MCF 10A (cell line): ENCODE measurements at regions not wholly inside any gene's neighbourhood (a gene's known extent, or its start where the extent isn't known, plus 50 kb on each side); places are given as distances from the start of the nearest gene placed in this dataset.
"Not testable (repeated sequence)": the region's sequence is repeated elsewhere in the genome, so short reads cannot be mapped to it uniquely, and the experiment has no call there.

ENCODE experiments used
- BruUV-seq: library from RNA; stranded (reverse); fragments of 400-500 nt; replicated peaks from 2 replicates; lab custom pipeline; 2021; lab: Mats Ljungman, UMichigan
- CTCF ChIA-PET: fragments of 300-600 bp; sonication (Branson Sonifier 250); formaldehyde crosslinking; extraction: SDS; loops from one replicate; lab custom pipeline; 2021; ENCODE audit warnings: antibody characterized with exemption, inconsistent platforms; lab: Yijun Ruan, JAX
- POLR2A ChIA-PET: fragments of 300-600, 350-650 bp; sonication (Branson Sonifier 250); formaldehyde crosslinking; extraction: SDS; loops from one replicate; lab custom pipeline; 2020; ENCODE audit warnings: antibody characterized with exemption, inconsistent platforms; lab: Yijun Ruan, JAX
- DNase-seq: peaks from one replicate; pipeline ENCODE4 v3.0.0-alpha.2; 2018; ENCODE audit not compliant: unreplicated experiment
- H3K27ac Mint-ChIP-seq: one replicate; pipeline ENCODE4 v1.8.0; 2022; ENCODE audit warnings: mild to moderate bottlenecking, low read depth, mixed read lengths; ENCODE audit not compliant: unreplicated experiment
- H3K27me3 Mint-ChIP-seq: one replicate; pipeline ENCODE4 v1.8.0; 2022; ENCODE audit warnings: mixed read lengths; ENCODE audit not compliant: insufficient read depth, unreplicated experiment
- H3K36me3 Mint-ChIP-seq: one replicate; pipeline ENCODE4 v1.8.0; 2022; ENCODE audit warnings: mild to moderate bottlenecking, moderate library complexity, mixed read lengths; ENCODE audit not compliant: insufficient read depth, unreplicated experiment
- H3K4me1 Mint-ChIP-seq: one replicate; pipeline ENCODE4 v1.8.0; 2022; ENCODE audit warnings: mixed read lengths; ENCODE audit not compliant: insufficient read depth, unreplicated experiment
- H3K4me3 Mint-ChIP-seq: one replicate; pipeline ENCODE4 v1.8.0; 2022; ENCODE audit warnings: mild to moderate bottlenecking, moderate library complexity, mixed read lengths; ENCODE audit not compliant: unreplicated experiment
- H3K9me3 Mint-ChIP-seq: one replicate; pipeline ENCODE4 v1.8.0; 2022; ENCODE audit warnings: mixed read lengths; ENCODE audit not compliant: unreplicated experiment
- CTCF ChIP-seq: fragments of 200-600 bp; IDR thresholded peaks from one replicate; pipeline ENCODE4 v1.8.0; 2022; ENCODE audit warnings: antibody characterized with exemption, mild to moderate bottlenecking; ENCODE audit not compliant: unreplicated experiment
- intact Hi-C: fragments of 100-400 bp; cut with micrococcal nuclease; formaldehyde crosslinking; loops from 2 replicates; pipeline ENCODE4 v1.14.1; 2022

GRCh38 chr1:72969461-72969860 is 687.1 kb upstream of the NEGR1 start:
- no peak for TF ChIP-seq CTCF
- no peak for DNase-seq

DNA sequence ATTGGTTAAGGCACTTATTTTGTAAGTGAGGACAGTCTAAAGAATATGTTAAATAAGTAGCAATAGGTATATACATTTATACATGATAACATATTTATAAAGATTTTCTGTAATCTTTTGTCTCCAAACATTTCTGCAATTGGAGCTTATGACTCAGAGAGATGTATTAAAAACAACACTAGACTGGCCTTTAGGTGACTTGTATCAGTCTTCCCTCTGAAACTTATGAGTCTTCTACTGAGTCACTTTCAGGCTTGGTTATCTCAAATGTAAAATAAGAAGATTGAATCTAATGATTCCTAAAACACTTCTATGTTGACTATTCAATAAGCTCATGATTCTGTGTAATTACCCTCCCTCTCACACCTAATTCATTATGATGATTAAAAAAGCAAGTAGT is 672.6 kb upstream of the NEGR1 start:
- no peak for TF ChIP-seq CTCF
- Mint-ChIP-seq H3K36me3 (no peaks in the 10 kb centered on the region), H3K4me3 (no peak overlapping the region), H3K9me3 (no peaks in the 10 kb centered on the region), H3K4me1 (no peaks in the 10 kb centered on the region), H3K27ac (no peak overlapping the region), H3K27me3 (no peaks in the 10 kb centered on the region)
- no TSS peak for BruUV-seq
- CTCF ChIA-PET = no interaction called here
- intact Hi-C loops = no loop called here
- POLR2A ChIA-PET = no interaction called here
- DNase-seq = no peak

More at GRCh38 chr1:72969461-72969860, 687.1 kb upstream of the NEGR1 start:
- no peaks in the 10 kb centered on the region for H3K4me1 Mint-ChIP-seq
- no peaks in the 10 kb centered on the region for H3K36me3 Mint-ChIP-seq
- H3K27me3 Mint-ChIP-seq = no peaks in the 10 kb centered on the region
- no TSS peak for BruUV-seq
- CTCF ChIA-PET = no interaction called here
- POLR2A ChIA-PET = no interaction called here
- intact Hi-C loops = no loop called here
- no peak overlapping the region for H3K27ac Mint-ChIP-seq
- no peak overlapping the region for H3K4me3 Mint-ChIP-seq
- H3K9me3 Mint-ChIP-seq = no peaks in the 10 kb centered on the region

DNA sequence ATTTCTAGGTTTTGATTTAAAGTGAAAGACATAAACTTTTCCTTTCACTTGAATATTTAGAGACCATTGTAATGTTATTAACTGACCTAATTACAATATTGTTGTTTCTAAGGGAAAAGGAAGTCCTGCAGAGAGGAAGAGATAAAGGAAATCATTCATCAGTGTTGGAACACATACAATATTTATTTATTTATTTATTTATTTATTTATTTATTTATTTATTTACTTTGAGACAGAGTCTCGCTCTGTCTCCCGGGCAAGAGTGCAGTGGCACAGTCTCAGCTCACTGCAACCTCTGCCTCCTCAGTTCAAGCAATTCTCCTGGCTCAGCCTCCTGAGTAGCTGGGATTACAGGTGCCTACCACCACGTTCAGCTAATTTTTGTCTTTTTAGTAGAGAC is 668.6 kb upstream of the NEGR1 start:
- H3K27ac Mint-ChIP-seq, H3K9me3 Mint-ChIP-seq, CTCF ChIA-PET, intact Hi-C loops, H3K4me3 Mint-ChIP-seq, H3K27me3 Mint-ChIP-seq, POLR2A ChIA-PET, H3K36me3 Mint-ChIP-seq, H3K4me1 Mint-ChIP-seq, BruUV-seq, DNase-seq: not testable (repeated sequence)

- no peak for DNase-seq
- intact Hi-C loops = no loop called here
- ChIA-PET POLR2A (no interaction called here), CTCF (interaction anchor here (0.7 kb wide), 1 partner anchor 292 kb away, joined by 3 read pairs; no protein-coding TSS in a partner anchor)
- Mint-ChIP-seq H3K9me3 (no peaks in the 10 kb centered on the region), H3K4me1 (no peaks in the 10 kb centered on the region), H3K36me3 (no peaks in the 10 kb centered on the region), H3K27me3 (no peaks in the 10 kb centered on the region), H3K27ac (no peak overlapping the region), H3K4me3 (no peak overlapping the region)
- no TSS peak for BruUV-seq
- TF ChIP-seq CTCF = no peak
These were observed 664.7 kb upstream of the NEGR1 start for GRCh38 chr1:72946903-72947499.

- POLR2A ChIA-PET = no interaction called here
- no peak for TF ChIP-seq CTCF
- BruUV-seq = no TSS peak
- H3K36me3 Mint-ChIP-seq = no peaks in the 10 kb centered on the region
- H3K4me3 Mint-ChIP-seq = no peak overlapping the region
- H3K4me1 Mint-ChIP-seq = no peaks in the 10 kb centered on the region
- no peaks in the 10 kb centered on the region for H3K9me3 Mint-ChIP-seq
- CTCF ChIA-PET = no interaction called here
- intact Hi-C loops = no loop called here
- no peaks in the 10 kb centered on the region for H3K27me3 Mint-ChIP-seq
- DNase-seq = no peak
- H3K27ac Mint-ChIP-seq = no peak overlapping the region
These were observed 659.7 kb upstream of the NEGR1 start for GRCh38 chr1:72942008-72942407.
